ENCODE measurements at regions not wholly inside any gene's neighbourhood (a gene's known extent, or its start where the extent isn't known, plus 50 kb on each side); places are given as distances from the start of the nearest gene placed in this dataset.

DNA sequence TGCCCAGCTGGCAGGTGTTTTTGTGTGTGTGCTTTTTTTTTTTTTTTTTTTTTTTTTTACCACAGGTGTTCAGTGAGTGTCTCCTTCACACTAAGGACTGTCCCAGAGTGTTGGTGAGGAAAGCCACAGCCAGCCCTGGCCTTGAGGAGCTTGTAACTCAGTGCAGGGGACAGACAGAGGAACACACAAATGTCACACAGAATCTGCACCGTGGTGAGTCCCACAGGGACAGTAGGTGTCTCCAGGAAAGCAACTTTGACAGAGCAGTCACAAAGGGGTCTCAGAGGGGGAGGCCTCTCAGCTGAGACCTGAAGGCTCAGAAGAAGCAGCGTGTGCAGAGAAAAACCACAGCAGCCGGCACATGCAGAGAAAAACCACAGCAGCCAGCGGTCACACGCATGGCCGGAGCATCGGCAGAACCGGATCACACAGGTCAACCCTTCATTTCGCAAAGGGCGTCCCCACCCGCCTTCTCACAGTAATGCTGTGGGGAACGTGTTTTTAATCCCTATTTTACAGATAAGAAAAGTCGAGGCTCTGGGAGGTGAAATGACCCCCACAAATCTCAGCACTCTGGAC is 101.7 kb upstream of the PRR5 start:
- H3K27me3 ChIP-seq (ENCODE audit: insufficient read depth, low read length) = peaks cover 10% of the 10 kb centered on the region
- no peaks in the 10 kb centered on the region for H3K9me3 ChIP-seq (ENCODE audit: insufficient read depth, low read depth, low read length)
- no peaks in the 10 kb centered on the region for H3K9me3 Mint-ChIP-seq (ENCODE audit: unreplicated experiment)
- DNase-seq (ENCODE audit: low read depth) (no peak), FAIRE-seq (no peak)
- H4K20me1 ChIP-seq (ENCODE audit: insufficient read depth, low read length) = no peaks in the 10 kb centered on the region
- no peak overlapping the region for H3K4me3 Mint-ChIP-seq (ENCODE audit: unreplicated experiment)
- no peak overlapping the region for H3K4me2 ChIP-seq (ENCODE audit: low read length)
- no peak overlapping the region for H2AFZ ChIP-seq (ENCODE audit: low read depth, low read length)
- no peaks in the 10 kb centered on the region for H3K36me3 Mint-ChIP-seq (ENCODE audit: low read depth, unreplicated experiment)
- no peaks in the 10 kb centered on the region for H3K79me2 ChIP-seq (ENCODE audit: insufficient read depth, low read length)
- no peak overlapping the region for H3K27ac Mint-ChIP-seq (ENCODE audit: unreplicated experiment)
- TF ChIP-seq EZH2 (IDR thresholded peaks at IDR 0.05; ENCODE audit: insufficient read depth, low read length) (no peak), CTCF (IDR thresholded peaks at IDR 0.05; ENCODE audit: insufficient read depth, low read depth, low read length) (no peak)
- H3K36me3 ChIP-seq (ENCODE audit: insufficient read depth, low read length) = no peaks in the 10 kb centered on the region
- no peak overlapping the region for H3K4me3 ChIP-seq (ENCODE audit: insufficient read depth, low read depth, low read length)
- H3K4me1 ChIP-seq (ENCODE audit: insufficient read depth, low read length) = peaks cover 4% of the 10 kb centered on the region
- no peak overlapping the region for H3K27ac ChIP-seq (ENCODE audit: low read depth, low read length)
- H3K27me3 Mint-ChIP-seq (ENCODE audit: low read depth, unreplicated experiment) = peaks cover 29% of the 10 kb centered on the region
- no peaks in the 10 kb centered on the region for H3K4me1 Mint-ChIP-seq (ENCODE audit: low read depth, unreplicated experiment)
- no peak overlapping the region for H3K9ac ChIP-seq (ENCODE audit: low read length)

DNA sequence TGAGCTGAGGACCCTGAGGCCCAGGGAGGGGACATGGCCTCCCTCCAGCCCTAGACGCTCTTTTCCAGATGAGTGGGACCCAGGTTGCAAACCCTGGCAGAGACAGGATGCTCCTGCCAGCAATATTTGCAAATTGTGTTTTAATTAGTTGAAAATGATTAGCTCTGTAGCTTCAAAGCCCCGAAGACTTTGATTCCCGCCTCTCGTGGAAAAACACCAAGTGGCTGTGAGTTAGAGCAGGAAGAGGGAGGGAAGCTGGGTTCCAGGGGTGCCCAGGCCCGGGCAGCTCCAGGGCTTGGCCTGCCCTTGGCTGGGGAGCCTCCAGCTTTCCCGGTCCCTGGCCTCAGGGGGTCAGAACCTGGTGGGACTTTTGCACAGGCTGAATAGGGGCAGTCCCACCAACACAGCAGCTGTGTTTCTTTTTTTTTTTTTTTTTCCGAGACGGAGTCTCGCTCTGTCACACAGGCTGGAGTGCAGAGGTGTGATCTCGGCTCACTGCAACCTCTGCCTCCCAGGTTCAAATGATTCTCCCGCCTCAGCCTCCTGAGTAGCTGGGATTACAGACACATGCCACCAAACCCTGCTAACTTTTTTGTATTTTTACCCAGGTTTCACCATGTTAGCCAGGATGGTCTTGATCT is 101.6 kb upstream of the RTL6 start:
- no peak overlapping the region for H3K27ac ChIP-seq (ENCODE audit: low read depth, low read length)
- Mint-ChIP-seq H3K27me3 (ENCODE audit: low read depth, unreplicated experiment) (peaks cover 30% of the 10 kb centered on the region), H3K36me3 (ENCODE audit: low read depth, unreplicated experiment) (no peaks in the 10 kb centered on the region), H3K9me3 (ENCODE audit: unreplicated experiment) (no peaks in the 10 kb centered on the region), H3K4me3 (ENCODE audit: unreplicated experiment) (no peak overlapping the region), H3K4me1 (ENCODE audit: low read depth, unreplicated experiment) (peaks cover 4% of the 10 kb centered on the region), H3K27ac (ENCODE audit: unreplicated experiment) (no peak overlapping the region)
- H3K4me2 ChIP-seq (ENCODE audit: low read length) = no peak overlapping the region
- TF ChIP-seq EZH2 (IDR thresholded peaks at IDR 0.05; ENCODE audit: insufficient read depth, low read length) = no peak
- no peak for TF ChIP-seq CTCF (IDR thresholded peaks at IDR 0.05; ENCODE audit: insufficient read depth, low read depth, low read length)
- peaks cover 4% of the 10 kb centered on the region for H3K4me1 ChIP-seq (ENCODE audit: insufficient read depth, low read length)
- no peak overlapping the region for H3K4me3 ChIP-seq (ENCODE audit: insufficient read depth, low read depth, low read length)
- no peak overlapping the region for H2AFZ ChIP-seq (ENCODE audit: low read depth, low read length)
- H3K79me2 ChIP-seq (ENCODE audit: insufficient read depth, low read length) = no peaks in the 10 kb centered on the region
- H3K9ac ChIP-seq (ENCODE audit: low read length) = no peak overlapping the region
- no peaks in the 10 kb centered on the region for H3K9me3 ChIP-seq (ENCODE audit: insufficient read depth, low read depth, low read length)
- H3K36me3 ChIP-seq (ENCODE audit: insufficient read depth, low read length) = no peaks in the 10 kb centered on the region
- DNase-seq (ENCODE audit: low read depth) (no peak), FAIRE-seq (no peak)
- H4K20me1 ChIP-seq (ENCODE audit: insufficient read depth, low read length) = no peaks in the 10 kb centered on the region
- H3K27me3 ChIP-seq (ENCODE audit: insufficient read depth, low read length) = peaks cover 16% of the 10 kb centered on the region

DNA sequence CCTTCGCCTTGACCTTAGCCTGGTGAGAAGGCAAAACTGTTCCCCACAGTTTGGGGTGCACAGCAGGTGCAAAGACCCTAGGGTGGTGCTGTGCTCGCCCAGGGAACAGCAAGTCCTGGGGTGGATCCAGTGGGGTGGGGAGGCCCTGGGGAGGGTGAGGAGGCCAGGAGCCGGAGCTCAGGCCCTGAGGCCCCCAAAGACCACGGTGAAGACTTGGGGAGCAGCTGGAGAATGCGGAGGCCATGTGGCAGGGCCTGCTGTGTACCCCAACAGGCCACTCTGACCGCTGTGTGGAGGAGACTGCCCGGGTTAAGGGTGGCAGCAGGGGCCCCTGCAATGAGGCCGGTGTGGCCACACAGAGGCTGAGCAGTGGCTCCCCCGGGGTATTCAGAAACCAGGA is 101.1 kb upstream of the RTL6 start:
- H3K4me3 Mint-ChIP-seq (ENCODE audit: unreplicated experiment) = no peak overlapping the region
- no peak overlapping the region for H3K27ac Mint-ChIP-seq (ENCODE audit: unreplicated experiment)
- H3K4me2 ChIP-seq (ENCODE audit: low read length) = no peak overlapping the region
- H3K9me3 Mint-ChIP-seq (ENCODE audit: unreplicated experiment) = no peaks in the 10 kb centered on the region
- H2AFZ ChIP-seq (ENCODE audit: low read depth, low read length) = no peak overlapping the region
- H3K4me3 ChIP-seq (ENCODE audit: insufficient read depth, low read depth, low read length) = no peak overlapping the region
- DNase-seq (ENCODE audit: low read depth) (no peak), FAIRE-seq (no peak)
- H3K9ac ChIP-seq (ENCODE audit: low read length) = no peak overlapping the region
- no peaks in the 10 kb centered on the region for H4K20me1 ChIP-seq (ENCODE audit: insufficient read depth, low read length)
- peaks cover 4% of the 10 kb centered on the region for H3K4me1 Mint-ChIP-seq (ENCODE audit: low read depth, unreplicated experiment)
- TF ChIP-seq EZH2 (IDR thresholded peaks at IDR 0.05; ENCODE audit: insufficient read depth, low read length) (no peak), CTCF (IDR thresholded peaks at IDR 0.05; ENCODE audit: insufficient read depth, low read depth, low read length) (no peak)
- peaks cover 31% of the 10 kb centered on the region for H3K27me3 Mint-ChIP-seq (ENCODE audit: low read depth, unreplicated experiment)
- no peaks in the 10 kb centered on the region for H3K79me2 ChIP-seq (ENCODE audit: insufficient read depth, low read length)
- H3K4me1 ChIP-seq (ENCODE audit: insufficient read depth, low read length) = peaks cover 4% of the 10 kb centered on the region
- no peaks in the 10 kb centered on the region for H3K36me3 ChIP-seq (ENCODE audit: insufficient read depth, low read length)
- no peaks in the 10 kb centered on the region for H3K36me3 Mint-ChIP-seq (ENCODE audit: low read depth, unreplicated experiment)
- no peaks in the 10 kb centered on the region for H3K9me3 ChIP-seq (ENCODE audit: insufficient read depth, low read depth, low read length)
- no peak overlapping the region for H3K27ac ChIP-seq (ENCODE audit: low read depth, low read length)
- H3K27me3 ChIP-seq (ENCODE audit: insufficient read depth, low read length) = peaks cover 16% of the 10 kb centered on the region

Data from astrocyte (in vitro differentiated cells and primary cell).